GM12874 (cell line): ENCODE measurements at regions not wholly inside any gene's neighbourhood (a gene's known extent, or its start where the extent isn't known, plus 50 kb on each side); places are given as distances from the start of the nearest gene placed in this dataset.

Experiments
- CTCF ChIP-seq: IDR thresholded peaks from 2 replicates; pipeline ENCODE4 v1.5.1; 2011; ENCODE audit warnings: low read depth, mild to moderate bottlenecking, control low read depth, low read length, moderate library complexity; ENCODE audit not compliant: insufficient read depth

GRCh38 chr7:52382731-52383130 is 652.7 kb upstream of the POM121L12 start:
- TF ChIP-seq CTCF: no peak

- TF ChIP-seq CTCF: no peak
These were observed 665.5 kb upstream of the POM121L12 start for GRCh38 chr7:52369922-52370321.

GRCh38 chr7:52365349-52365748 is 670.1 kb upstream of the POM121L12 start:
- TF ChIP-seq CTCF: no peak

- no peak for TF ChIP-seq CTCF
These were observed 672.9 kb upstream of the POM121L12 start for GRCh38 chr7:52362521-52362920.

GRCh38 chr7:52360541-52360940 is 674.9 kb upstream of the POM121L12 start:
- TF ChIP-seq CTCF: no peak

GRCh38 chr7:52355053-52355452 is 680.4 kb upstream of the POM121L12 start:
- TF ChIP-seq CTCF: no peak

- TF ChIP-seq CTCF: no peak
These were observed 683.1 kb upstream of the POM121L12 start for GRCh38 chr7:52352013-52352981.
